Activated naive CD8-positive, alpha-beta T cell treated with anti-CD3 and anti-CD28 coated beads, Interleukin-2, amount 10 ng/mL, durations not matched to agents 7 days and 5 days (primary cell): ENCODE measurements at regions not wholly inside any gene's neighbourhood (a gene's known extent, or its start where the extent isn't known, plus 50 kb on each side); places are given as distances from the start of the nearest gene placed in this dataset.

Source experiments
- ATAC-seq: fragments of 150-1000 bp; cut with Tn5 transposase; one replicate; pipeline ENCODE4 v1.10.0; 2021; ENCODE audit warnings: low read depth, moderate library complexity
- POLR2A ChIA-PET: fragments of 350-600 bp; sonication (Branson Sonifier 250); formaldehyde crosslinking; loops from one replicate; lab custom pipeline; 2021; ENCODE audit warnings: antibody characterized with exemption; lab: Charles Lee
- DNase-seq: peaks from one replicate; pipeline ENCODE4 v3.0.0; 2021
- H3K27ac Mint-ChIP-seq: one replicate; pipeline ENCODE4 v1.8.0; 2022; ENCODE audit warnings: mild to moderate bottlenecking, mixed read lengths
- H3K27me3 Mint-ChIP-seq: one replicate; pipeline ENCODE4 v1.8.0; 2022; ENCODE audit warnings: mild to moderate bottlenecking, moderate library complexity, mixed read lengths
- H3K36me3 Mint-ChIP-seq: one replicate; pipeline ENCODE4 v1.8.0; 2021; ENCODE audit warnings: mild to moderate bottlenecking, mixed read lengths
- H3K4me1 Mint-ChIP-seq: one replicate; pipeline ENCODE4 v1.8.0; 2021; ENCODE audit warnings: mixed read lengths
- H3K4me3 Mint-ChIP-seq: one replicate; pipeline ENCODE4 v1.8.0; 2022; ENCODE audit warnings: mild to moderate bottlenecking, moderate library complexity, mixed read lengths
- H3K9me3 Mint-ChIP-seq: one replicate; pipeline ENCODE4 v1.8.0; 2021; ENCODE audit warnings: mixed read lengths

- H3K4me3 Mint-ChIP-seq: no peak overlapping the region
- no peaks in the 10 kb centered on the region for H3K9me3 Mint-ChIP-seq
- no peak overlapping the region for H3K27ac Mint-ChIP-seq
- H3K36me3 Mint-ChIP-seq: peaks cover 8% of the 10 kb centered on the region
- POLR2A ChIA-PET: interaction anchor here (1.0 kb wide), 1 partner anchor 11 kb away, joined by 3 read pairs; no protein-coding TSS in a partner anchor
- H3K27me3 Mint-ChIP-seq: no peaks in the 10 kb centered on the region
- peaks cover 26% of the 10 kb centered on the region for H3K4me1 Mint-ChIP-seq
- no peak for ATAC-seq
- no peak for DNase-seq
Measured at GRCh38 chr4:152107736-152108500, 347.1 kb upstream of the GATB start.

DNA sequence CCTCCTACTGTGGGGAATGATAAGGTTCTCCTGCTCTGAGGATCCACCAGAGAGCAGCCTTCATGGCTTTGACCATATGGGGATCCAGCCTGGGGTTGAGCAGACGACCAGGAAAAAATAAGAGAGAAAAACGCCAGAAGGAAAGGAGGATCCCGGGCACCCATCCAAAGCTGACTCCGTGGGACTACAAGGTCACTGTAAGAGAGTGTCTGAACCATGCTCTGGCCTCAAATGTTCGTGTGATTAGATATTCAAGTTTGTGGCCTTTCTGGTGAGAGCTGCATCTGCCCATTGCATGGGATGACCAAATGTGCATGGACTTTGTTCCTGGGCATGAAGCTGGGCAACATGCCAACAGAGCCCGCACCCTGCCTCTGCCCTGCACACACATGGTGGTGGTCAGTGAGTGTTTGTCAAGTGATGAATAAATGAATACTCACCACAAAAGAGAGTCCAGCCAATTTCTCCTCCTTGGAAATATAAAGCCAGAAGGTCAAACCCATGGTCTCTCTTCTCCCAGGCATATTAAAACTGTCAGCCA is 346.0 kb upstream of the GATB start:
- ATAC-seq: no peak
- Mint-ChIP-seq H3K4me1 (peaks cover 33% of the 10 kb centered on the region), H3K27ac (no peak overlapping the region), H3K27me3 (no peaks in the 10 kb centered on the region), H3K4me3 (no peak overlapping the region), H3K9me3 (no peaks in the 10 kb centered on the region), H3K36me3 (peaks cover 12% of the 10 kb centered on the region)
- no peak for DNase-seq
- POLR2A ChIA-PET: interaction anchor here (1.0 kb wide), 1 partner anchor 10 kb away, joined by 3 read pairs; no protein-coding TSS in a partner anchor

- H3K27me3 Mint-ChIP-seq: no peaks in the 10 kb centered on the region
- POLR2A ChIA-PET: no interaction called here
- no peaks in the 10 kb centered on the region for H3K9me3 Mint-ChIP-seq
- H3K4me1 Mint-ChIP-seq: peaks cover 39% of the 10 kb centered on the region
- H3K36me3 Mint-ChIP-seq: peaks cover 17% of the 10 kb centered on the region
- no peak for ATAC-seq
- no peak overlapping the region for H3K4me3 Mint-ChIP-seq
- no peak overlapping the region for H3K27ac Mint-ChIP-seq
- DNase-seq: no peak
Measured at GRCh38 chr4:152106113-152106763, 345.4 kb upstream of the GATB start.

GRCh38 chr4:152104901-152105357 is 344.1 kb upstream of the GATB start:
- no peak for DNase-seq
- peaks cover 21% of the 10 kb centered on the region for H3K36me3 Mint-ChIP-seq
- no peaks in the 10 kb centered on the region for H3K27me3 Mint-ChIP-seq
- POLR2A ChIA-PET: no interaction called here
- H3K27ac Mint-ChIP-seq: peak overlapping the region; percentile 0
- H3K9me3 Mint-ChIP-seq: no peaks in the 10 kb centered on the region
- no peak for ATAC-seq
- H3K4me3 Mint-ChIP-seq: no peak overlapping the region
- H3K4me1 Mint-ChIP-seq: peaks cover 45% of the 10 kb centered on the region

DNA sequence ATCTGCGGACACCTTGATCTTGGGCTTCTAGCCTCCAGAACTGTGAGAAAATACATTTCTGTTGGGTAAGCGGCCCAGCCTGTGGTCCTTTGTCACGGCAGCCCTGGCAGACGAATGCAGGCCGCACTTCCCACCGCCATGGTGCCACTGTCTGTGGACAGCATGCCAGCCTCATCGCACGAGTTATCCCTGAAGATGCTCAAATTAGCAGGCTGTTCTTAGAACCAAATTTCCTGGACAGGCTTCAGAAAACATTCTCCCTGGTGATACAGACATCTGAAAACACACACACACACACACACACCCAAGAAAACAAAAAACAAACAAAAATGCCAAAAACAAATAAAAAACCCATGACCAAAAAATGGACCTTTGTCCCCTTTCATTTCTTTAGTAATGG is 343.5 kb upstream of the GATB start:
- Mint-ChIP-seq H3K27me3 (no peaks in the 10 kb centered on the region), H3K4me3 (no peak overlapping the region), H3K36me3 (peaks cover 21% of the 10 kb centered on the region), H3K9me3 (no peaks in the 10 kb centered on the region), H3K4me1 (peaks cover 45% of the 10 kb centered on the region), H3K27ac (no peak overlapping the region)
- DNase-seq (no peak), ATAC-seq (no peak)
- POLR2A ChIA-PET: no interaction called here

DNA sequence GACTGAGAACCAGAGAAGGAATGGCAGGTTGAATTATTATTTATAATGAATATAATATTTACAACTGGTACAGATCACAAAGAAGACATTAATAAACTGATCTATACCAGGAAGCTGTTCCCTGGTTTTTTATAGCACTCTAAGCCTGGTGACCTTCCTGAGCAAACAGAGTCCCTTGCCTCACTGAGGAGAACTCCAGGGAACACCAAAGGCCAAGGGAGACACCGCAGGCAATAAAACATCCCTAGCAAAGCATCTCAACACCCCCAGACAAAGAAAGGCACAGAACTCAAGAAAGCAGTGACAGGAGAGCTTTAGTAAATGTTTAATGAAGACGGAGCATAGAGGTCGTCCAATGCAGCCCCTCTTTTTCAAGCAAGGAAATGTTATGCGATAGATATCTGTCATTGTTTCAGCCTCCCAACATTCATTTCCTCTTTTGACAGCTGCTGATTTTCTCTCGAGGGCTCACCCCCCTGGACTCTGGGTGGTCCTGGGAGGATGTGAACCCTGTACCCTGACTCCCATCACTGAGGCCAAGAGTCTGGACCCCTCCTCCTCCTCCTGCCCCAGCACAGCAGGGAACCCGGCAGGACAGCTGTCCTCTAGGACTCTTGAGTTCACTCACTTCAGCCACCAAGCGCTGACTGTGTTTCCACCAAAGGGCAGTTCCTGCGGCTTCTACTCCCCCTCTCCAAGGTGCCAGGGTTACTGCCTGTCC is 342.5 kb upstream of the GATB start:
- Mint-ChIP-seq H3K27me3 (no peaks in the 10 kb centered on the region), H3K4me1 (peaks cover 48% of the 10 kb centered on the region), H3K27ac (peak overlapping the region; percentile 77), H3K36me3 (peaks cover 21% of the 10 kb centered on the region), H3K9me3 (no peaks in the 10 kb centered on the region), H3K4me3 (peak overlapping the region; percentile 6)
- ATAC-seq (no peak), DNase-seq (no peak)
- POLR2A ChIA-PET: no interaction called here

- Mint-ChIP-seq H3K27me3 (no peaks in the 10 kb centered on the region), H3K4me1 (peaks cover 47% of the 10 kb centered on the region), H3K27ac (peak overlapping the region; percentile 60), H3K4me3 (peak overlapping the region; percentile 89), H3K36me3 (peaks cover 21% of the 10 kb centered on the region), H3K9me3 (no peaks in the 10 kb centered on the region)
- POLR2A ChIA-PET: interaction anchor here (0.6 to 1.3 kb wide), 4 partner anchors 12 to 443 kb away, joined by 3 to 4 read pairs (median 4); no protein-coding TSS in a partner anchor
- DNase-seq (no peak), ATAC-seq (no peak)
Measured at GRCh38 chr4:152102436-152103000, 341.7 kb upstream of the GATB start.

- Mint-ChIP-seq H3K36me3 (peaks cover 21% of the 10 kb centered on the region), H3K4me3 (peak overlapping the region; percentile 89), H3K27ac (peak overlapping the region; percentile 99), H3K4me1 (peaks cover 50% of the 10 kb centered on the region), H3K9me3 (no peaks in the 10 kb centered on the region), H3K27me3 (no peaks in the 10 kb centered on the region)
- no peak for ATAC-seq
- POLR2A ChIA-PET: interaction anchor here (0.6 to 2.9 kb wide), 14 partner anchors 9 to 443 kb away, joined by 3 to 18 read pairs (median 5); no protein-coding TSS in a partner anchor
- DNase-seq: no peak
Measured at GRCh38 chr4:152101556-152102435, 341.0 kb upstream of the GATB start.

GRCh38 chr4:152100379-152101201 is 339.8 kb upstream of the GATB start:
- H3K9me3 Mint-ChIP-seq: no peaks in the 10 kb centered on the region
- H3K4me1 Mint-ChIP-seq: peaks cover 49% of the 10 kb centered on the region
- no peaks in the 10 kb centered on the region for H3K27me3 Mint-ChIP-seq

DNA sequence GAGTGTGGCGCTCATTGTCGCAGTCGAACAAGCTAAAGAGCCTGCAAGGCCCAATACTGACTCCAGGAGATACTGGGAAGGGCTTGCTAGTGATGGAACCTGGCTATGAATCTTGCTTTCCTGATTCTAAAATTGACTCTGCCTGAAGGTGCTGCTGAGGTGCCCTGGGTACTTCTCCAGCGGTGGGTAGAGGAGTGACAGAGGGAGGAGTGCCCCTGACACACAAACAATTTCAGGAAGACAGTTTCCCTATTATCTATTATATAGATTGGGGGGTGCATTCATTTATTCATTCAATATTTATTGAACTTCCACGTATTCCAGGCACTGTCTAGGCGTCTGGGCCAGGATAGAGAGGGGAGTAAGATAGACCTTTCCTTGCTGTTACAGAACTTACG is 339.2 kb upstream of the GATB start:
- Mint-ChIP-seq H3K9me3 (no peaks in the 10 kb centered on the region), H3K4me1 (peaks cover 53% of the 10 kb centered on the region), H3K27ac (peak overlapping the region; percentile 99), H3K36me3 (peaks cover 18% of the 10 kb centered on the region), H3K27me3 (no peaks in the 10 kb centered on the region), H3K4me3 (peak overlapping the region; percentile 89)
- peak; percentile 5 for ATAC-seq
- POLR2A ChIA-PET: interaction anchor here (0.5 to 2.9 kb wide), 11 partner anchors 10 to 436 kb away, joined by 3 to 18 read pairs (median 6); partner anchors contain the start of gene FBXW7
- DNase-seq: no peak

More at GRCh38 chr4:152100379-152101201, 339.8 kb upstream of the GATB start:
- DNase-seq (peak; percentile 73), ATAC-seq (peak; percentile 90)
- peak overlapping the region; percentile 89 for H3K4me3 Mint-ChIP-seq
- POLR2A ChIA-PET: interaction anchor here (0.5 to 2.9 kb wide), 12 partner anchors 10 to 435 kb away, joined by 3 to 18 read pairs (median 6); partner anchors contain the start of gene FBXW7
- H3K27ac Mint-ChIP-seq: peak overlapping the region; percentile 99
- peaks cover 18% of the 10 kb centered on the region for H3K36me3 Mint-ChIP-seq

- H3K27ac Mint-ChIP-seq: peak overlapping the region; percentile 99
- DNase-seq (no peak), ATAC-seq (no peak)
- H3K9me3 Mint-ChIP-seq: no peaks in the 10 kb centered on the region
- H3K36me3 Mint-ChIP-seq: peaks cover 17% of the 10 kb centered on the region
- POLR2A ChIA-PET: interaction anchor here (1.7 to 2.9 kb wide), 3 partner anchors 9 to 14 kb away, joined by 8 to 18 read pairs (median 16); no protein-coding TSS in a partner anchor
- no peaks in the 10 kb centered on the region for H3K27me3 Mint-ChIP-seq
- H3K4me3 Mint-ChIP-seq: peak overlapping the region; percentile 89
- H3K4me1 Mint-ChIP-seq: peaks cover 57% of the 10 kb centered on the region
Measured at GRCh38 chr4:152099555-152099954, 338.7 kb upstream of the GATB start.
